ENCODE measurements at regions not wholly inside any gene's neighbourhood (a gene's known extent, or its start where the extent isn't known, plus 50 kb on each side); places are given as distances from the start of the nearest gene placed in this dataset.

DNA sequence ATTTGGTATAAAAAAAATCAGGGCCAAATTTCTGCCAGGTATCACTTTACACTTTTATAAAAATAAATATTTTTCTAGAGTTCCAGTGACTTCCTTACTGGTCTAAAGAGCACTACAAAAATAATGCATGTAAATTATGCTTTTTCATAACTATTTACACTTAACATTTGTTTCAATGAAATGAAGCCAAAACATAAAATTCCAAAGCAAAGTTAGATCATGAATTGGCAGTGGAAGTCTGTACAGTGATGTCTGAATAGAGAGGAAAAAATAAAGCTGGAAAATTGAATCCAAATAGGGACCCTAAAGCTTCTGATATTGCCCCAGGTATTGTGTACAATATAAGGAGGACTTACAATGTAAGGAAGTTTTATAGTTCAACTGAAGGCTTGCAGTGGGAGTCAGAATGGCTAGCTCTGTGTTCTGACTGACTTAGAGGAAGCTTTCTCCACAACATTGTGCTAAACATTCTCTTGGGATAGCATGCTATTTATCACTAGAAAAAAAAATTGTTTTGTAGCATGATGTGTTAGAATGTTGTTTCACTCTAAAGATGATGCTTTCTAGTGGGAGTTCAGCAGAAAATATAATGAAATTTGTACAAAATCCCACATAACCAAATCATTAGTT, 288.2 kb upstream of the UGT8 start:
- no peaks in the 10 kb centered on the region for H3K27me3 ChIP-seq (ENCODE audit: insufficient read depth, insufficient read length)
- TF ChIP-seq SUZ12 (IDR thresholded peaks at IDR 0.05; ENCODE audit: extremely low read depth, insufficient read depth, insufficient read length) (no peak), YY1 (IDR thresholded peaks at IDR 0.05; ENCODE audit: insufficient read depth, insufficient read length) (no peak), ZNF274 (IDR thresholded peaks at IDR 0.05; ENCODE audit: low read depth, low read length) (no peak)
- H3K9me3 ChIP-seq (ENCODE audit: insufficient read depth, low read length), result no peaks in the 10 kb centered on the region
- H3K4me1 ChIP-seq (ENCODE audit: insufficient read depth, insufficient read length), result no peaks in the 10 kb centered on the region
- H3K36me3 ChIP-seq (ENCODE audit: insufficient read depth, insufficient read length, low read length), result no peaks in the 10 kb centered on the region
- no peak overlapping the region for H3K4me3 ChIP-seq (ENCODE audit: insufficient read length, low read depth)
- no peak for DNase-seq (ENCODE audit: low read depth, low spot score)
- no peak overlapping the region for H3K9ac ChIP-seq (ENCODE audit: insufficient read length, low read depth)

DNA sequence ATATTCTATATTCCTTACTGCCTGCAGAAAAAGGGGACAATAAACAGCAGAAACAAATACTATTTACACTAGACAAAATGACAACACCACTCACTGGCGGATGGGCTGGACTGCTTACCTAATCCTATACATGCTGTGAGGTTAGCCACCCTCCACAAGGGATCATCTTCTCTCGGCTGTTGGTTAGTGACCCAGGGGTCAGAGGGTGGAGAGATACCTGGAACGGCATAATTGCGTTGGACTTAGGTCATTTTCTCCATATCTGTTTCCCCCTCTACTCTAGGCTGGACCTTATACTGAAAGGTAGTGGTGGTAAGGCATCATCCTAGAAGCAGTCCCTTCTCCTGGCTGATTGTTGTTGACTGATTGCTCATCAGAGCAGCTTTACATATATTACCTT, 286.8 kb upstream of the UGT8 start:
- no peak for TF ChIP-seq YY1 (IDR thresholded peaks at IDR 0.05; ENCODE audit: insufficient read depth, insufficient read length)
- no peak for TF ChIP-seq SUZ12 (IDR thresholded peaks at IDR 0.05; ENCODE audit: extremely low read depth, insufficient read depth, insufficient read length)
- no peak for TF ChIP-seq ZNF274 (IDR thresholded peaks at IDR 0.05; ENCODE audit: low read depth, low read length)
- H3K4me1 ChIP-seq (ENCODE audit: insufficient read depth, insufficient read length), result no peaks in the 10 kb centered on the region

DNA sequence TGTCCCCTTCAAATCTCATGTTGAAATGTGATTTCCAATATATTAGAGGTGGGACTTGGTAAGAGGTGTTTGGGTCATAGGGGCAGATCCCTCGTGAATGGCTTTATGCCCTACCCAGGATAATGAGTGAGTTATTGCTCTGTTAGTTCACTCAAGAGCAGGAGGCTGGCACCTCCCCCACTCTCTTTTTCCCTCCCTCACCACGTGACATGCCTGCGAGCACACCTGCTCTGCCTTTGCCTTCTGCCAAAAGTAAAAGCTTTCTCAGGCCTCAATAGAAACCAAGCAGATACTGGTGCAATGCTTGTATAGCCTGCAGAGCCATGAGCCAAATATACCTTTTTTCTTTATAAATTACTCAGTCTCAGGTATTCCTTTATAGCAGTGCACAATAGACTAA, 286.3 kb upstream of the UGT8 start:
- Histone ChIP-seq H3K9ac (ENCODE audit: insufficient read length, low read depth) (no peak overlapping the region), H3K27me3 (ENCODE audit: insufficient read depth, insufficient read length) (no peaks in the 10 kb centered on the region), H3K4me3 (ENCODE audit: insufficient read length, low read depth) (no peak overlapping the region), H3K4me1 (ENCODE audit: insufficient read depth, insufficient read length) (no peaks in the 10 kb centered on the region), H3K9me3 (ENCODE audit: insufficient read depth, low read length) (no peaks in the 10 kb centered on the region), H3K36me3 (ENCODE audit: insufficient read depth, insufficient read length, low read length) (no peaks in the 10 kb centered on the region)
- DNase-seq (ENCODE audit: low read depth, low spot score), result no peak
- TF ChIP-seq SUZ12 (IDR thresholded peaks at IDR 0.05; ENCODE audit: extremely low read depth, insufficient read depth, insufficient read length) (no peak), YY1 (IDR thresholded peaks at IDR 0.05; ENCODE audit: insufficient read depth, insufficient read length) (no peak), ZNF274 (IDR thresholded peaks at IDR 0.05; ENCODE audit: low read depth, low read length) (no peak)

More for the DNA sequence above, 286.8 kb upstream of the UGT8 start:
- no peak for DNase-seq (ENCODE audit: low read depth, low spot score)
- H3K9ac ChIP-seq (ENCODE audit: insufficient read length, low read depth), result no peak overlapping the region
- no peak overlapping the region for H3K4me3 ChIP-seq (ENCODE audit: insufficient read length, low read depth)
- no peaks in the 10 kb centered on the region for H3K27me3 ChIP-seq (ENCODE audit: insufficient read depth, insufficient read length)
- no peaks in the 10 kb centered on the region for H3K9me3 ChIP-seq (ENCODE audit: insufficient read depth, low read length)
- H3K36me3 ChIP-seq (ENCODE audit: insufficient read depth, insufficient read length, low read length), result no peaks in the 10 kb centered on the region

DNA sequence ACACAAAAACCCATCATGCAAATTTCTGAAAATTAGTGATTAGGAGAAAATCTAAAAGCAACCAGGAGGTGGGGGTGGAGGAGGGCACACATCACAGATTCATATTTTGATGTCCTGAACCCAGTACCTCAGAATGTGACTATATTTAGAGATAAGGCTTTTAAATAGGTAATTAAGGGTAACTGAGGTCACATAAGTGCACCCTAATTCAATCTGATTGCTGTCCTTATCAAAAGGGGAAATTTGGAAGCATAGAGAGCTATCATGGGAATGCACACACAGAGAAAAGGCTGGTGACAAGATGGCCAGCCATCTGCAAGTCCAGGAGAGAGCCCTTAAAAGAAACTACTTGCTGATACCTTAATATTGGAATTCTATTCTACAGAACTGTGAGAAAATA, 281.8 kb upstream of the UGT8 start:
- TF ChIP-seq ZNF274 (IDR thresholded peaks at IDR 0.05; ENCODE audit: low read depth, low read length), result no peak
- TF ChIP-seq YY1 (IDR thresholded peaks at IDR 0.05; ENCODE audit: insufficient read depth, insufficient read length), result no peak
- TF ChIP-seq SUZ12 (IDR thresholded peaks at IDR 0.05; ENCODE audit: extremely low read depth, insufficient read depth, insufficient read length), result no peak
- Histone ChIP-seq H3K9ac (ENCODE audit: insufficient read length, low read depth) (no peak overlapping the region), H3K4me3 (ENCODE audit: insufficient read length, low read depth) (no peak overlapping the region), H3K36me3 (ENCODE audit: insufficient read depth, insufficient read length, low read length) (no peaks in the 10 kb centered on the region), H3K9me3 (ENCODE audit: insufficient read depth, low read length) (no peaks in the 10 kb centered on the region), H3K4me1 (ENCODE audit: insufficient read depth, insufficient read length) (no peaks in the 10 kb centered on the region), H3K27me3 (ENCODE audit: insufficient read depth, insufficient read length) (no peaks in the 10 kb centered on the region)
- DNase-seq (ENCODE audit: low read depth, low spot score), result no peak

DNA sequence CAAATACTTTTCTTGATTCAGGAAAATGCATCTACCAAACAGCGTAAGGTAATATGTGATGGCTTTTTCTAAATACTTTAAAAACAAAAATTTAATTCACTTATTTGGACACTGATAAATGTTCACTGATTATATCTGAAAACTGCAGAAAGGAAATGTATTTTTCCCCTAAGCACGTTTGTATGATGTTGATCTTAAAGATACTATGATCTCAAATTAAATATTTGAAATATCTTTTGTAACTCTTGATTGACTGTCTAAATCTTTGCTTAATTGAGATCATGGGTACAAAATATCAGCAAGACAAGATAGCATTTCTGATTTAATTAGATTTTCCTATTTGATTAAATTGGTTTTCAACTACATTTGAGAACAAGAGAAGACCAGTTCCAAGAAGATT, 281.0 kb upstream of the UGT8 start:
- H3K9ac ChIP-seq (ENCODE audit: insufficient read length, low read depth), result no peak overlapping the region
- no peaks in the 10 kb centered on the region for H3K9me3 ChIP-seq (ENCODE audit: insufficient read depth, low read length)
- DNase-seq (ENCODE audit: low read depth, low spot score), result no peak
- no peaks in the 10 kb centered on the region for H3K4me1 ChIP-seq (ENCODE audit: insufficient read depth, insufficient read length)
- TF ChIP-seq ZNF274 (IDR thresholded peaks at IDR 0.05; ENCODE audit: low read depth, low read length) (no peak), YY1 (IDR thresholded peaks at IDR 0.05; ENCODE audit: insufficient read depth, insufficient read length) (no peak), SUZ12 (IDR thresholded peaks at IDR 0.05; ENCODE audit: extremely low read depth, insufficient read depth, insufficient read length) (no peak)
- no peak overlapping the region for H3K4me3 ChIP-seq (ENCODE audit: insufficient read length, low read depth)
- no peaks in the 10 kb centered on the region for H3K27me3 ChIP-seq (ENCODE audit: insufficient read depth, insufficient read length)
- no peaks in the 10 kb centered on the region for H3K36me3 ChIP-seq (ENCODE audit: insufficient read depth, insufficient read length, low read length)

DNA sequence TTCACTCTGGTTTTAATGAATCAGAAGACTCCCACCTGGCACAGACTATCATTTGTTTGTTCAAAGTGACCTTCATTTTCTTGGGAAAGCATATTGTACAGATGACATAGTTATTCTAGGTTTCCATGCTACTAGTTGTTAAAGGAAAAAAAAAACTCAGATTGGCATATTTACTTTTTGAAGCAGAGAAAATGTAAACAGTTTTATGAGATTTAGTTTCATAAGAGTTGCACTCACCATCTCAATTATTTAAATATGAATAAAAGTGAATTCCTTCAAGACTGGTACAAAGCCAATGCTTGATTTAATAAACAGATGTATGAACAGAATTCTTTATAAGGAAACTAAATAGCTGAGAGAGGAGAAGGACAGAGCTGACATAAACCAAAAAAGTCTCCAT, 280.3 kb upstream of the UGT8 start:
- no peaks in the 10 kb centered on the region for H3K4me1 ChIP-seq (ENCODE audit: insufficient read depth, insufficient read length)

DNA sequence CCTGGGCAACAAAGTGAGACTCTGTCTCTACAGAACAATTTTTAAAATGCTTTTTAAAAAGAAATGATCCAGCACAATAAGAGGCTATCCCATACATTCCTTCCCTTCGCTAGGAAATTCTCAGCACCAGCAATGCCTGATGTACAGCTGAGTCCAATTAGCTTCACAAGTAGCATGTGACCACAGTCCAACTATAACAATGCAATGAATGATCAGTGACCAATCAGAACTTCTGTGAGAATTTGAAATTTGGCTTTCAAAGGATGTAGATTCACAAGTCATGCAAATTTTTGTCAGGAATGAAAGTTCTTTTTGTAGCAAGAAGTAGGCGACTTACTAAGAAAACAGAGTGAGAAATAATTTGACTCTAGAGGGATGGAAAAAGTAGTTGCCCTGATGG, 278.5 kb upstream of the UGT8 start:
- Histone ChIP-seq H3K9me3 (ENCODE audit: insufficient read depth, low read length) (no peaks in the 10 kb centered on the region), H3K4me3 (ENCODE audit: insufficient read length, low read depth) (no peak overlapping the region), H3K9ac (ENCODE audit: insufficient read length, low read depth) (no peak overlapping the region), H3K36me3 (ENCODE audit: insufficient read depth, insufficient read length, low read length) (no peaks in the 10 kb centered on the region), H3K27me3 (ENCODE audit: insufficient read depth, insufficient read length) (no peaks in the 10 kb centered on the region), H3K4me1 (ENCODE audit: insufficient read depth, insufficient read length) (no peaks in the 10 kb centered on the region)
- TF ChIP-seq SUZ12 (IDR thresholded peaks at IDR 0.05; ENCODE audit: extremely low read depth, insufficient read depth, insufficient read length) (no peak), ZNF274 (IDR thresholded peaks at IDR 0.05; ENCODE audit: low read depth, low read length) (no peak), YY1 (IDR thresholded peaks at IDR 0.05; ENCODE audit: insufficient read depth, insufficient read length) (no peak)
- DNase-seq (ENCODE audit: low read depth, low spot score), result no peak

More for the DNA sequence above, 280.3 kb upstream of the UGT8 start:
- no peaks in the 10 kb centered on the region for H3K9me3 ChIP-seq (ENCODE audit: insufficient read depth, low read length)
- no peak overlapping the region for H3K9ac ChIP-seq (ENCODE audit: insufficient read length, low read depth)
- no peak overlapping the region for H3K4me3 ChIP-seq (ENCODE audit: insufficient read length, low read depth)
- no peaks in the 10 kb centered on the region for H3K27me3 ChIP-seq (ENCODE audit: insufficient read depth, insufficient read length)
- no peaks in the 10 kb centered on the region for H3K36me3 ChIP-seq (ENCODE audit: insufficient read depth, insufficient read length, low read length)
- TF ChIP-seq SUZ12 (IDR thresholded peaks at IDR 0.05; ENCODE audit: extremely low read depth, insufficient read depth, insufficient read length) (no peak), ZNF274 (IDR thresholded peaks at IDR 0.05; ENCODE audit: low read depth, low read length) (no peak), YY1 (IDR thresholded peaks at IDR 0.05; ENCODE audit: insufficient read depth, insufficient read length) (no peak)
- no peak for DNase-seq (ENCODE audit: low read depth, low spot score)
